ENCODE measurements at regions not wholly inside any gene's neighbourhood (a gene's known extent, or its start where the extent isn't known, plus 50 kb on each side); places are given as distances from the start of the nearest gene placed in this dataset.
A peak's percentile ranks its signal among the peaks of the same experiment; 100 is the strongest.

DNA sequence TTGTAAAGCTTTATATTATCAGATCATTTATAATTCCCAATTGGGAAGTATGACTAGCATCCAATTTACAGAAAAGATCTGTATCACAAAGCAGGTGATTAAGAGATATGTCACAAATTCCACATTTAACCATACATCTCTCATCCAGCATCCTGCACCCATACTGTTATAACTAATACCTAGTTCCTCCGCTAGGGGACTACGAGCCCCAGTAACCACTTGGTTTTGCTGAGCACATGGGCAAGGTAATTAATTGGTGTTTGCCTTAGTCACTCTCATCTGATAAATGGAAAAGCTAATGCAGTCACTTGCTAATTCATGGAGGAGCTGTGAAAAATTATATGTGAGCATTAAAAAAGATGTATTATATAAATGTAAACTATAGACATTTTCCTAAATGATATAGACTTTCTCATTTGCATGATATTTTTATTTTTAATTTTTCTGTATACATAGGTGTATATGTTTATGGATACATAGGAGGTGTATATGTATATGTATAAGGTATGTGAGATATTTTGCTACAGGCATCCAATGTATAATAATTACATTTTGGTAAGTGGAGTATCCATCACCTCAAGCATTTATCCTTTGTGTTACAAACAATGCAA lies 1031.8 kb downstream of the GALC start:
- no peak overlapping the region for H3K4me3 ChIP-seq (ENCODE audit: low read length)
- DNase-seq (ENCODE audit: low read depth), result no peak
- TF ChIP-seq, protein P1, sequence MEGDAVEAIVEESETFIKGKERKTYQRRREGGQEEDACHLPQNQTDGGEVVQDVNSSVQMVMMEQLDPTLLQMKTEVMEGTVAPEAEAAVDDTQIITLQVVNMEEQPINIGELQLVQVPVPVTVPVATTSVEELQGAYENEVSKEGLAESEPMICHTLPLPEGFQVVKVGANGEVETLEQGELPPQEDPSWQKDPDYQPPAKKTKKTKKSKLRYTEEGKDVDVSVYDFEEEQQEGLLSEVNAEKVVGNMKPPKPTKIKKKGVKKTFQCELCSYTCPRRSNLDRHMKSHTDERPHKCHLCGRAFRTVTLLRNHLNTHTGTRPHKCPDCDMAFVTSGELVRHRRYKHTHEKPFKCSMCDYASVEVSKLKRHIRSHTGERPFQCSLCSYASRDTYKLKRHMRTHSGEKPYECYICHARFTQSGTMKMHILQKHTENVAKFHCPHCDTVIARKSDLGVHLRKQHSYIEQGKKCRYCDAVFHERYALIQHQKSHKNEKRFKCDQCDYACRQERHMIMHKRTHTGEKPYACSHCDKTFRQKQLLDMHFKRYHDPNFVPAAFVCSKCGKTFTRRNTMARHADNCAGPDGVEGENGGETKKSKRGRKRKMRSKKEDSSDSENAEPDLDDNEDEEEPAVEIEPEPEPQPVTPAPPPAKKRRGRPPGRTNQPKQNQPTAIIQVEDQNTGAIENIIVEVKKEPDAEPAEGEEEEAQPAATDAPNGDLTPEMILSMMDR (conservative IDR thresholded peaks at IDR 0.05; ENCODE audit: low read depth, low read length), result peak; percentile 51

DNA sequence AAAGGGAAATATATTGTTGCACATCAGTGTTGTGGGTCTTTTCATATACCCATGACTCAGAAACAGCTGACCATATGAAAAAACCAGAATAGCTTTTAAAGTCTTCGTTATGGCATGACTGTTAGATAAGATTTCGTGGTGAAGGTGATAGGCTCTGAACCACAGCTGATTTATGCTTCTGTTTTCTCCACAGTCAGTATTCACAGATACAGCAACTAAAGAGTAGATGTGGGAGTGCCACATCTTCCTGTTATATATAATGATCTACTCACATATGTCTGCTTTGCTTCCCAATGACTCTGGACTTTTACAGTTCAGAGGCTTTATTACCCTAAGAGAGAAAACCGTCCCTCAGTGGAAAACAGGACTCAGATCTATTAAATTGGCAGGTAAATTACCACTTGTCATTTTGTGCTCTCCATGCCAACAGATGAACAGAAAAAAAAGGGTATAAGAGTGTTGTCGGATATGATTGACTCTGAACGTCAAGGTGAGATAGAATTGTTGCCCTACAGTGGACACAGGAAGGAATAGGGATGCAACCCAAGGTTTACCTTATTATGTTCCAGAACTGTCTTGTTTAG lies 1037.1 kb downstream of the GALC start:
- no peak for DNase-seq (ENCODE audit: low read depth)
- TF ChIP-seq, protein P1 (conservative IDR thresholded peaks at IDR 0.05; ENCODE audit: low read depth, low read length), result no peak
- H3K4me3 ChIP-seq (ENCODE audit: low read length), result no peak overlapping the region

DNA sequence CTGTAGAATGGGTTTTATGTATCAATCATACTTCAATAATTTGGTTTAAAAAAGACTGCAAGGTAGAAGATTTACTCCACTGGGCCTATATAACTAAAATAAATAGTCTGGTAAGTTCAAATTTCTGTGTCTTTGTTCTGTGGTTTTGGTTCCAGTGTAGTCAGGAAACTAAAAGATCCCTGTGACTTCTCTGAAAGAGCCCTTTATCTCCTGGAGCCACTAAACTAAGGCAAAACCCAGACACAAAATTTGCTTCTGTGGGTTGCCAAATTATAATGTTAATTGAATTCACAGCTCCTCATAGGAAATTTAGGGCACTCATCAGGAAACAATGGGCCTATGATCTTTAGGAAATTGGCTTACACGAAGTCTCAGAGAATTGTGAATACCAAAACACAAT lies 1038.4 kb downstream of the GALC start:
- TF ChIP-seq, protein P1 (conservative IDR thresholded peaks at IDR 0.05; ENCODE audit: low read depth, low read length), result no peak
- no peak for DNase-seq (ENCODE audit: low read depth)
- H3K4me3 ChIP-seq (ENCODE audit: low read length), result no peak overlapping the region

DNA sequence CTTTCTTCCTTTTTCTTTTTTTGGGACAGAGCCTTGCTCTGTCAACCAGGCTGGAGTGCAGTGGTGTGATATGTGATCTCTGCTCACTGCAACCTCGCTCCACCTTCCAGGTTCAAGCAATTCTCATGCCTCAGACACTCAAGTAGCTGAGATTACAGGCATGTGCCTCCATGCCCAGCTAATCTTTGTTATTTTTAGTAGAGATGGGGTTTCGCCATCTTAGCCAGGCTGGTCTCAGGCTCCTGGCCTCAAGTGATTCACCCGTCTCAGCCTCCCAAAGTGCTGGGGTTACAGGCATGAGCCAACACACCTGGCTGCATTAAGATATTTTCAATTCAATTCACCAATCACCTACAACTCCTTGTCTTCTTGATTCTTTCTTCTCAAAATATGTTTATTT lies 1046.5 kb downstream of the GALC start:
- TF ChIP-seq, protein P1 (conservative IDR thresholded peaks at IDR 0.05; ENCODE audit: low read depth, low read length), result no peak
- H3K4me3 ChIP-seq (ENCODE audit: low read length), result no peak overlapping the region
- DNase-seq (ENCODE audit: low read depth), result no peak

GRCh38 chr14:86944434-86944833 lies 1048.5 kb downstream of the GALC start:
- no peak for DNase-seq (ENCODE audit: low read depth)
- no peak overlapping the region for H3K4me3 ChIP-seq (ENCODE audit: low read length)
- TF ChIP-seq, protein P1 (conservative IDR thresholded peaks at IDR 0.05; ENCODE audit: low read depth, low read length), result no peak

DNA sequence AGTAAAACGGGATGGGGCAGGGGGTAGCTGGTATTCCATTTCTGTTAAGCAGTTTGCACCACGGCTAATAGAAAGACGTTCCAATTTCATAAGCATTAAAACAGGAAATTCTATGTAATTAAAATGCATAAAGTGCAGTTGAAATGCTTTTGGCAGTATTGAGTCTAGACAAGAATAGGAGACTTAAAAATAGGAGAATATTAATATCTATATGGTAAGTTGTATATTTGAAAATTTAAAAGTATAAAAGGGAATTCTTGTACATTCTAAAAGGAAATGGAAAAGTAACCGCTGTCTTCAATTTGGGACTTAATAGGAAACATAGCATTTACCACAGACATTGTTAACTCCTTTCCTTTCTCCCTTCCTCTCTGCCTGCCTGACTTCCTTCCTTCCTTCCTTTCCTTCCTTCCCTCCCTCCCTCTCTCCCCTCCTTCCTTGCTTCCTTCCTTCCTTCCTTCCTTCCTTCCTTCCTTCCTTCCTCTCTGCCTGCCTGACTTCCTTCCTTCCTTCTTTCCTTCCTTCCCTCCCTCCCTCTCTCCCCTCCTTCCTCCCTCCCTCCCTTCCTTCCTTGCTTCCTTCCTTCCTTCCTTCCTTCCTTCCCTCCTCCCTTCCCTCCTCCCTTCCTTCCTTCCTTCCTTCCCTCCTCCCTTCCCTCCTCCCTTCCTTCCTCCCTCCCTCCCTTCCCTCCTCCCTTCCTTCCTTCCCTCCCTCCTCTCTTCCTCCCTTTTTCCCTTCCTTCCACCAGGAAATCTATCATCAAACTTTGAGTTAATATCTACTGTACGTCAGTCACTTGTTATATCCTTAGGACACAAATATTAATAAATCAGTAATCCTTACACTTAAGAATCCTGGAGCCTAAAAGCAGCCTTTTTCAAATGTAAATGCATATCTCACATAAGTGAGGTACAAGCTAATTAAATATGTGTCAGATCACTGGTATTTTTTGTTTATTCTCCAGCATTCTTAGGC lies 1049.3 kb downstream of the GALC start:
- TF ChIP-seq, protein P1 (conservative IDR thresholded peaks at IDR 0.05; ENCODE audit: low read depth, low read length), result no peak
- H3K4me3 ChIP-seq (ENCODE audit: low read length), result no peak overlapping the region
- DNase-seq (ENCODE audit: low read depth), result no peak
